ENCODE measurements at regions not wholly inside any gene's neighbourhood (a gene's known extent, or its start where the extent isn't known, plus 50 kb on each side); places are given as distances from the start of the nearest gene placed in this dataset.

DNA sequence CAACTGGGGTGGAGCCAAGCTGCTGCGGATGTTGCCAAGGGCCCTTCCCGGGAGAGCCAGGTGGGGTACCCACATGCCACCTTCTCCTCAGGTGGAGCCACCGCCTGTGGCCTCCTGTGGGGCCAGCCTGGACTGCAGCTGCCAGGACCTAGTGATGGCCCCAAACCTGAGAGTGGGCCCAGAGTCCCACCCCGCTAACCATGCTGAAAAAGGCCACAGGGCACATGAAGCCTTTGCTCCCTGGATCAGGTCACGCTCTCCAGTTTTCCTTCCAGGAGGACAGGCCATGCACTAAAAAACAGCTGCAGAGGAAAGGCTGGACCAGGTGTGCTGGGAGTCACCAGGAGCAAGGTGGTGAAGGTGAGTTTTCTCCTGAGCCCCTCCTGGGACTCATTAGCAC, 73.9 kb upstream of the SLC22A16 start:
- Mint-ChIP-seq H3K36me3 (ENCODE audit: insufficient read depth, unreplicated experiment) (peaks cover 10% of the 10 kb centered on the region), H3K4me3 (ENCODE audit: low read depth, unreplicated experiment) (no peak overlapping the region), H3K27ac (ENCODE audit: unreplicated experiment) (no peak overlapping the region), H3K9me3 (ENCODE audit: low read depth, unreplicated experiment) (peaks cover 13% of the 10 kb centered on the region), H3K27me3 (ENCODE audit: unreplicated experiment) (no peaks in the 10 kb centered on the region), H3K4me1 (ENCODE audit: low read depth, unreplicated experiment) (peaks cover 32% of the 10 kb centered on the region)
- DNase-seq = no peak
- CTCF ChIA-PET = no interaction called here
- intact Hi-C loops (cut with micrococcal nuclease; ENCODE audit: unreplicated experiment) = no loop called here
- TF ChIP-seq, protein P1, sequence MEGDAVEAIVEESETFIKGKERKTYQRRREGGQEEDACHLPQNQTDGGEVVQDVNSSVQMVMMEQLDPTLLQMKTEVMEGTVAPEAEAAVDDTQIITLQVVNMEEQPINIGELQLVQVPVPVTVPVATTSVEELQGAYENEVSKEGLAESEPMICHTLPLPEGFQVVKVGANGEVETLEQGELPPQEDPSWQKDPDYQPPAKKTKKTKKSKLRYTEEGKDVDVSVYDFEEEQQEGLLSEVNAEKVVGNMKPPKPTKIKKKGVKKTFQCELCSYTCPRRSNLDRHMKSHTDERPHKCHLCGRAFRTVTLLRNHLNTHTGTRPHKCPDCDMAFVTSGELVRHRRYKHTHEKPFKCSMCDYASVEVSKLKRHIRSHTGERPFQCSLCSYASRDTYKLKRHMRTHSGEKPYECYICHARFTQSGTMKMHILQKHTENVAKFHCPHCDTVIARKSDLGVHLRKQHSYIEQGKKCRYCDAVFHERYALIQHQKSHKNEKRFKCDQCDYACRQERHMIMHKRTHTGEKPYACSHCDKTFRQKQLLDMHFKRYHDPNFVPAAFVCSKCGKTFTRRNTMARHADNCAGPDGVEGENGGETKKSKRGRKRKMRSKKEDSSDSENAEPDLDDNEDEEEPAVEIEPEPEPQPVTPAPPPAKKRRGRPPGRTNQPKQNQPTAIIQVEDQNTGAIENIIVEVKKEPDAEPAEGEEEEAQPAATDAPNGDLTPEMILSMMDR (IDR thresholded peaks at IDR 0.05; ENCODE audit: unreplicated experiment) = no peak
- BruUV-seq (replicated peaks) = no TSS peak

GRCh38 chr6:110549277-110549676, 72.9 kb upstream of the SLC22A16 start:
- H3K4me1 Mint-ChIP-seq (ENCODE audit: low read depth, unreplicated experiment) = peaks cover 36% of the 10 kb centered on the region
- CTCF ChIA-PET = no interaction called here
- peaks cover 10% of the 10 kb centered on the region for H3K36me3 Mint-ChIP-seq (ENCODE audit: insufficient read depth, unreplicated experiment)
- H3K9me3 Mint-ChIP-seq (ENCODE audit: low read depth, unreplicated experiment) = peaks cover 11% of the 10 kb centered on the region
- DNase-seq = no peak
- H3K27me3 Mint-ChIP-seq (ENCODE audit: unreplicated experiment) = no peaks in the 10 kb centered on the region
- TF ChIP-seq, protein P1 (IDR thresholded peaks at IDR 0.05; ENCODE audit: unreplicated experiment) = no peak
- H3K27ac Mint-ChIP-seq (ENCODE audit: unreplicated experiment) = no peak overlapping the region
- H3K4me3 Mint-ChIP-seq (ENCODE audit: low read depth, unreplicated experiment) = no peak overlapping the region
- intact Hi-C loops (cut with micrococcal nuclease; ENCODE audit: unreplicated experiment) = no loop called here
- BruUV-seq (replicated peaks) = no TSS peak

GRCh38 chr6:110548110-110548847, 71.9 kb upstream of the SLC22A16 start:
- Mint-ChIP-seq H3K36me3 (ENCODE audit: insufficient read depth, unreplicated experiment) (peaks cover 18% of the 10 kb centered on the region), H3K27ac (ENCODE audit: unreplicated experiment) (peak overlapping the region; percentile 80)

GRCh38 chr6:110547266-110547964, 71.0 kb upstream of the SLC22A16 start:
- no TSS peak for BruUV-seq (replicated peaks)

More at GRCh38 chr6:110548110-110548847, 71.9 kb upstream of the SLC22A16 start:
- intact Hi-C loops (cut with micrococcal nuclease; ENCODE audit: unreplicated experiment) = no loop called here
- TF ChIP-seq, protein P1 (IDR thresholded peaks at IDR 0.05; ENCODE audit: unreplicated experiment) = no peak
- CTCF ChIA-PET = interaction anchor here (1.5 kb wide), 1 partner anchor 13 kb away, joined by 4 read pairs; no protein-coding TSS in a partner anchor
- Mint-ChIP-seq H3K27me3 (ENCODE audit: unreplicated experiment) (no peaks in the 10 kb centered on the region), H3K9me3 (ENCODE audit: low read depth, unreplicated experiment) (peaks cover 13% of the 10 kb centered on the region), H3K4me1 (ENCODE audit: low read depth, unreplicated experiment) (peaks cover 46% of the 10 kb centered on the region), H3K4me3 (ENCODE audit: low read depth, unreplicated experiment) (no peak overlapping the region)
- no peak for DNase-seq
- no TSS peak for BruUV-seq (replicated peaks)

More at GRCh38 chr6:110547266-110547964, 71.0 kb upstream of the SLC22A16 start:
- H3K9me3 Mint-ChIP-seq (ENCODE audit: low read depth, unreplicated experiment) = peaks cover 13% of the 10 kb centered on the region
- H3K27me3 Mint-ChIP-seq (ENCODE audit: unreplicated experiment) = no peaks in the 10 kb centered on the region
- TF ChIP-seq, protein P1 (IDR thresholded peaks at IDR 0.05; ENCODE audit: unreplicated experiment) = no peak
- peak; percentile 35 for DNase-seq
- peak overlapping the region; percentile 80 for H3K27ac Mint-ChIP-seq (ENCODE audit: unreplicated experiment)
- H3K4me3 Mint-ChIP-seq (ENCODE audit: low read depth, unreplicated experiment) = no peak overlapping the region
- intact Hi-C loops (cut with micrococcal nuclease; ENCODE audit: unreplicated experiment) = no loop called here
- peaks cover 24% of the 10 kb centered on the region for H3K36me3 Mint-ChIP-seq (ENCODE audit: insufficient read depth, unreplicated experiment)
- peaks cover 55% of the 10 kb centered on the region for H3K4me1 Mint-ChIP-seq (ENCODE audit: low read depth, unreplicated experiment)
- CTCF ChIA-PET = interaction anchor here (0.8 to 1.5 kb wide), 3 partner anchors 9 to 19 kb away, joined by 3 to 4 read pairs (median 4); no protein-coding TSS in a partner anchor
